HG02973 (cell line): ENCODE measurements at regions not wholly inside any gene's neighbourhood (a gene's known extent, or its start where the extent isn't known, plus 50 kb on each side); places are given as distances from the start of the nearest gene placed in this dataset.

Experiments
- ATAC-seq: cut with Tn5 transposase; IDR thresholded peaks from one replicate; pipeline ENCODE4 v1.9.1; 2021; ENCODE audit warnings: moderate library complexity; ENCODE audit not compliant: unreplicated experiment

- ATAC-seq: no peak
These were observed 586.4 kb downstream of the HTR1A start for GRCh38 chr5:63375851-63376250.

- no peak for ATAC-seq
These were observed 588.2 kb downstream of the HTR1A start for GRCh38 chr5:63374085-63374484.

- no peak for ATAC-seq
These were observed 611.1 kb downstream of the HTR1A start for GRCh38 chr5:63351164-63351563.

DNA sequence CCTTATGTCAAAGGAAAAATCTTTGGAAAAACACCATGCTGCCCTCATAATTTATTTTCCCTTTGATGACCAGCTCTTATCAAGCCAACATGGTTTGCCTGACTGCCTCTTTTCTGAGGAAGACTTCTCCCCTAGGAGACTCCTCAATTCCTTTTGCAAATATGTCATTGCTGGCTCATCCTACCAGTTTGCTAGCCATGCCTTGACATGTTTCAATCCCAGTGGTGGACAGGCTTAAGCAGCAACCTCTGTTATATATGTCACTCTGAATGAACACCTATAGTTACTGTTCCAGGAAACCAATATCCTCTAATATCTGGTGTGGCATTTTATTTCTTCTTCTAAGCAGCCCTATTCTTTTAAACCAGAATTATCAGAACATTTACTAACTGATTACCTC, 615.8 kb downstream of the HTR1A start:
- no peak for ATAC-seq

DNA sequence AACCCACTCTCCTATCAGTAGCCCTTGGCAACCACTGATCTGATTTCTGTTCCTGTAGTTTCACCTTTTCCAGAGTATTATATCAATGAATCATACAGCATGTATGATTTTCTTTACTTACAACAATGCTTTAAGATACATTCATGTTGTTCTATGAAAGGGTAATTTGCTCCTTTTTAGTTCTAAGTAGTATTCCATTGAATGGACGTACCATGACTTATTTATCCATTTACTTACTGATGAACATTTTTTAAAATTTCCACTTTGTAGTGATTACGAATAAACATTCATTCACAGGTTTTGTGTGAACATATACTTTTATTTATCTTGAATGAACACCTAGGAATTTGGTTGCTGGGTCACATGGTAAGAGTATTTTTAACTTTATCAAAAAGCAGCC, 620.8 kb downstream of the HTR1A start:
- ATAC-seq: no peak

DNA sequence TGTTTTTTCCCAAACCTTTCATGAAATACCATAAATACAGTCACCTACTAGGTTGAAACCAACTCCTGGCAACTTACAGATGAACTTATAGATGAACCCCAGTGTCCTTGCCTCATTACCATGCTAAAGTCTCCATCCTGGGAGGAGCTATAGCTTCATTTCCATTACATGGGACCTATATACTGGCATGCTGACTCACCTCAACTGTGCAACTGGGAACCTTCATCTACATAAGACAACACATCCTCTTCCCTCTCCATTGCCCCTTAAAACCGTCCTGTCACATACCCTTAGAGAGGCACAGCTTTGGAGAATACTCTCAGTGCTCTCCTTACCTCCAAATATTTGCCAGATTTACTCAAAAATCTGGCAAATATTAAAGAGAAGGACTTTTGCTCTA, 638.3 kb downstream of the HTR1A start:
- no peak for ATAC-seq

GRCh38 chr5:63314551-63314950, 647.7 kb downstream of the HTR1A start:
- ATAC-seq: no peak

DNA sequence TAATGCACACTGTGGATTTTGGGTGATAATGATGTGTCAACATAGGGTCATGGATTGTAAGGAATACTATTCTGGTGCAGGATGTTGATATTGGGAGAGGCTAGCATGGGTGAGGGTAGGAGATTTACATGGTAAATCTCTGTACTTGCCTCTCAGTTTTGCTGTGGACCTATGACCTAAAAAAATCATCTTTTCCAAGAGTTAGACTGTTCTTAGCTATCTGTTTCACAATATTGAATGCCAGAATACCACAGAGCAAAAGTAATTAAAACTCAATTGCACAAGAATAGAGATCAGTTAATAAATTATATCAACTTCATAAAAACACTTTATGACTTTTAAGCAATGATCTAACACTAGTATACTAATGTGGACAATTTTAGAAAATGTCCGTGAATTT, 651.6 kb downstream of the HTR1A start:
- no peak for ATAC-seq

DNA sequence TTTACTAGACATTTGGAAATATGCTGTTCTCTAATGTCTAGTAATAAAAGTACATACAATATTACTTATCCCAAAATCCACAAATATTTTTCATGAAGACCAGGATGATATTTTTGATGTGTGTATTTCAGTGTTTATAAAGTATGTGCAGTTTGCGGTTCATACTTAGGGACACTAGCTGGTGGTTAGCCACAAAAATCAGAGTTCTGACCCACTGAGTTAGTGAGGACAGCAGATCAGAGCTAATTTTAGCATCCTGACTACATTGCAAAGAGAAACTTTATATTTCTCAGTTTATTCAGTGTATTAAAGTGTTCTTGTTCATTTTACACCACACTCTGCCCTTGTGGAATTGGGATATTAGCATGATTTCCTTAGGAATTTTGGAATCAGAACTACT, 655.3 kb downstream of the HTR1A start:
- ATAC-seq: no peak

- no peak for ATAC-seq
These were observed 668.9 kb downstream of the HTR1A start for GRCh38 chr5:63293317-63293716.

GRCh38 chr5:63286724-63287123, 675.5 kb downstream of the HTR1A start:
- no peak for ATAC-seq

GRCh38 chr5:63263411-63263810, 684.8 kb downstream of the LRRC70 start:
- ATAC-seq: no peak

- ATAC-seq: no peak
These were observed 683.8 kb downstream of the LRRC70 start for GRCh38 chr5:63262185-63262981.

GRCh38 chr5:63261695-63262094, 683.1 kb downstream of the LRRC70 start:
- ATAC-seq: no peak

GRCh38 chr5:63255594-63255993, 677.0 kb downstream of the LRRC70 start:
- ATAC-seq: no peak

GRCh38 chr5:63250939-63251338, 672.3 kb downstream of the LRRC70 start:
- ATAC-seq: no peak

DNA sequence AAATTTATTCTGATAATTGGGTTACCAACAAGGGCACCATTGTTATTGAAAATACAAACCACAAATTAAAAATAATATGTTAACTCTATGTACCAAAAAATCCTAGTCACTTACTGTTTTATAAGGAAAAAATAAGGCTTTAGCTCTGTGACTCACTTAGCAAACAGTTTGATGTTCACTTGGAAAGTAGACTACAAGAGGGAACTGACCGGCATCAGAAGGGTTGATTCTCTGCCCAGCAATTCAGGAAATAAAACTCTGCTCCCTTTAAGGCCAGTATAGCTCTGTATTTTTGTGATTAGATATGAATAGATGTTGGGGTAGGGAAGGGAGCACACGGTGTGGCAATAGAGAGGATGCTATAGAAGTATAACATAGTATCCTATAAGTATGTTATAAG, 671.3 kb downstream of the LRRC70 start:
- no peak for ATAC-seq

DNA sequence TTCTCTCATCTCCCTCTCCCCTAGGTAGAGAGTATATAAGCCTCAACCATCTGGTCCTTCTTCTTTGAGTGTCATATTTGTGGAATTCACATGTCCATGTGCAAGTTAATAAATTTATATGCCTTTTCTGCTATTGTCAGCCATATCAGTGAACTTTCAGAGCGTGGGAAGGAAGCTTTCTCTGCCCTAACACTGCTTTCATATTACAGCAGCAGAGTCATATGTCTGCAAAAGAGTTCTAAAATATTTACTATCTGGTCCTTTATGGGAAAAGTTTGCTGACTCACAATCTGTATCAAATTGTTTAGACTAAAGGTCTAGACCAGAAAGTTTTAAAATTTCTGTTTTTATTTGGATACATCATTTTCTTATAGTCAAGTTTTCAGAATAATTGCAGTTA, 669.0 kb downstream of the LRRC70 start:
- ATAC-seq: no peak

GRCh38 chr5:63245271-63245670, 666.7 kb downstream of the LRRC70 start:
- ATAC-seq: no peak

DNA sequence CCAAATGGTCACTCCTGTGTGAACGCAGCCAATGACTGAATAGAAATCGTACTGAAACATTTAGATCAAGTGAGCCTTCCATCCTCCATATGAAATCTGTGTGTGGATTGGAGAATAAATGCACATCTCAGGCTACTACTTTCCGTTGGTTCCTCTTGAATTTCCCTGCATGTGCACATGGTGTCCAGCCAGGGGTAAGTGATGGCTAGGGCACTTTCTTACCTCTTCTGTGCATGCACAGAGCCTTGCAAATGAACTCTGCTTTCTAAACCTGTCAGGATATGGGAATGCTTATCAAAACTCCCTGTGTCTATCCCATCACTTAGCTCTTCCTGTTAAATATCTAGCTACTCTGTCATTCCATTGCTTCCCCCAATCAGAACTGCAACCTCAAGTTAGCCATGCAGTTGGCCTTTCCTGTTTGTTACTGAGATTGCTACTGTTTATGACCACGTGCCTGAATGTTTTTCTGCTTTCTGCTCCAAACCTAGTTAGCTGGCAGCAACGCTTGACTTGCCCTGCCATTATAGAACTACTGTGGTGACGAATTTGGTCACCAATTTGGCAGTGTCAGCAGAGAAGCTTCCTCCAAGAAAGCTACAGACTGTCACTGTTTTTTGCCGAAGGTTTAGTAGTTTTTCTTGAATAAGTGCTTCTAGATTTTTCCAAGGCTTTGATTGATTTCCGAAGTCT, 661.6 kb downstream of the LRRC70 start:
- ATAC-seq: no peak

- ATAC-seq: no peak
These were observed 655.3 kb downstream of the LRRC70 start for GRCh38 chr5:63233911-63234310.

DNA sequence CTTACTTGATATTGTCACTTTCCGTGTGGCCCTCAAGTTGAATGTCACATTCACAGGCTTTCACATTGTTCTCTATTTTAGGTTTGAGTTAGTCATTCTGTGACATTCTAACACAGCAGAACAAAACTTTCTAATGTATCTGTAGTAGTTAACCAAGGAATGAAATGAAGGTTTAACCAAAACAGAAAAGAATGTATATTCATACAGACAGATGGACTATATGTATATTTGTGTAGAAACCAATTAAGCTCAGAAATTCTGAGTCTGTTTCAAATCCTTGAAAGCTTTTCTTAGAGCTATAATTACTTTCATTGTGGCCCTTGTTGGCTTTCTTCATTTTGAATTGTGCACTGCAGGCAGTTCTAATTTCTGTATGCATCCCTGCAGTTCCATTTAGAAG, 654.7 kb downstream of the LRRC70 start:
- ATAC-seq: no peak

DNA sequence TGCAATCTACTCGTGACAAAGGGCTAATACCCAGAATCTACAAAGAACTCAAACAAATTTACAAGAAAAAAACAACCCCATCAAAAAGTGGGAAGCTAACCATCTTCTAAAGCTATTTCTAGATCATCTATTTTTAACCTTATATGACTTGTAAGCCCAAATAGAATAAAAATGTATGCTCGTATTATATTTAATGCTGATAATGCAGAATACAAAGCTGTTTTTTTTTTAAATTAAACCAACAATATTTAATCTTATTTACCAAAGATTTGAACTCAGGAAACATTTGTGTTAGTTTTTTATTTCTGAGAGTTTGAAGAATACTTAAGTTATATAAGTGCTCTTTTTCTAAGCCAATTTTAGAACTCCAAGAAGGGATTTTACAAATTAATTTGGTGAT, 652.1 kb downstream of the LRRC70 start:
- ATAC-seq: no peak
